Skeletal muscle satellite cell (primary cell): ENCODE measurements at regions not wholly inside any gene's neighbourhood (a gene's known extent, or its start where the extent isn't known, plus 50 kb on each side); places are given as distances from the start of the nearest gene placed in this dataset.

ENCODE experiments used
- H3K27me3 ChIP-seq: 2 replicates; pipeline ENCODE4 v1.7.0; 2013; ENCODE audit warnings: low read length; ENCODE audit not compliant: control insufficient read depth, insufficient read depth
- H3K36me3 ChIP-seq: 2 replicates; pipeline ENCODE4 v1.7.0; 2013; ENCODE audit warnings: mild to moderate bottlenecking, control low read depth, low read length; ENCODE audit not compliant: insufficient read depth
- H3K4me1 ChIP-seq: 2 replicates; pipeline ENCODE4 v1.7.0; 2013; ENCODE audit warnings: low read length; ENCODE audit not compliant: control insufficient read depth, insufficient read depth
- H3K4me2 ChIP-seq: 2 replicates; pipeline ENCODE4 v1.7.0; 2013; ENCODE audit warnings: mild to moderate bottlenecking, low read length
- H3K4me3 ChIP-seq: 2 replicates; pipeline ENCODE4 v1.7.0; 2013; ENCODE audit warnings: low read length
- H3K9ac ChIP-seq: 2 replicates; pipeline ENCODE4 v1.7.0; 2013; ENCODE audit warnings: mild to moderate bottlenecking, low read depth, low read length, moderate library complexity
- H3K9me3 ChIP-seq: replicated peaks from 2 replicates; pipeline ENCODE4 v1.7.0; 2013; ENCODE audit warnings: mild to moderate bottlenecking, control low read depth, low read length

GRCh38 chr14:85996551-85996950 lies 466.6 kb downstream of the FLRT2 start:
- no peaks in the 10 kb centered on the region for H3K27me3 ChIP-seq
- no peaks in the 10 kb centered on the region for H3K36me3 ChIP-seq
- no peak overlapping the region for H3K4me3 ChIP-seq
- H3K4me2 ChIP-seq = no peak overlapping the region
- H3K9me3 ChIP-seq = no peaks in the 10 kb centered on the region
- no peaks in the 10 kb centered on the region for H3K4me1 ChIP-seq
- H3K9ac ChIP-seq = no peak overlapping the region

- H3K4me1 ChIP-seq = no peaks in the 10 kb centered on the region
- no peak overlapping the region for H3K9ac ChIP-seq
- no peaks in the 10 kb centered on the region for H3K36me3 ChIP-seq
- H3K4me3 ChIP-seq = no peak overlapping the region
- no peak overlapping the region for H3K4me2 ChIP-seq
- H3K27me3 ChIP-seq = no peaks in the 10 kb centered on the region
- peaks cover 4% of the 10 kb centered on the region for H3K9me3 ChIP-seq
Measured at GRCh38 chr14:85991156-85991555, 461.2 kb downstream of the FLRT2 start.

- Histone ChIP-seq H3K4me1 (no peaks in the 10 kb centered on the region), H3K9ac (no peak overlapping the region), H3K4me3 (no peak overlapping the region), H3K4me2 (no peak overlapping the region), H3K27me3 (no peaks in the 10 kb centered on the region), H3K9me3 (peaks cover 4% of the 10 kb centered on the region), H3K36me3 (no peaks in the 10 kb centered on the region)
Measured at GRCh38 chr14:85987907-85988306, 458.0 kb downstream of the FLRT2 start.

- H3K27me3 ChIP-seq = no peaks in the 10 kb centered on the region
- H3K9ac ChIP-seq = no peak overlapping the region
- no peak overlapping the region for H3K4me2 ChIP-seq
- H3K36me3 ChIP-seq = no peaks in the 10 kb centered on the region
- no peaks in the 10 kb centered on the region for H3K4me1 ChIP-seq
- H3K9me3 ChIP-seq = peaks cover 4% of the 10 kb centered on the region
- H3K4me3 ChIP-seq = no peak overlapping the region
Measured at GRCh38 chr14:85987292-85987691, 457.3 kb downstream of the FLRT2 start.

- Histone ChIP-seq H3K9ac (no peak overlapping the region), H3K27me3 (no peaks in the 10 kb centered on the region), H3K4me3 (no peak overlapping the region), H3K9me3 (no peaks in the 10 kb centered on the region), H3K4me1 (no peaks in the 10 kb centered on the region), H3K4me2 (no peak overlapping the region), H3K36me3 (no peaks in the 10 kb centered on the region)
Measured at GRCh38 chr14:85978582-85979250, 448.8 kb downstream of the FLRT2 start.

GRCh38 chr14:85974602-85975001 lies 444.7 kb downstream of the FLRT2 start:
- no peaks in the 10 kb centered on the region for H3K36me3 ChIP-seq
- no peaks in the 10 kb centered on the region for H3K4me1 ChIP-seq
- H3K4me3 ChIP-seq = no peak overlapping the region
- H3K27me3 ChIP-seq = no peaks in the 10 kb centered on the region
- H3K4me2 ChIP-seq = no peak overlapping the region
- no peak overlapping the region for H3K9ac ChIP-seq
- H3K9me3 ChIP-seq = no peaks in the 10 kb centered on the region

- Histone ChIP-seq H3K4me2 (no peak overlapping the region), H3K9ac (no peak overlapping the region), H3K4me1 (no peaks in the 10 kb centered on the region), H3K4me3 (no peak overlapping the region), H3K9me3 (no peaks in the 10 kb centered on the region), H3K27me3 (no peaks in the 10 kb centered on the region), H3K36me3 (no peaks in the 10 kb centered on the region)
Measured at GRCh38 chr14:85963486-85963885, 433.5 kb downstream of the FLRT2 start.

GRCh38 chr14:85960756-85961155 lies 430.8 kb downstream of the FLRT2 start:
- no peak overlapping the region for H3K9ac ChIP-seq
- no peaks in the 10 kb centered on the region for H3K4me1 ChIP-seq
- no peak overlapping the region for H3K4me2 ChIP-seq
- no peak overlapping the region for H3K4me3 ChIP-seq
- no peaks in the 10 kb centered on the region for H3K36me3 ChIP-seq
- H3K9me3 ChIP-seq = no peaks in the 10 kb centered on the region
- no peaks in the 10 kb centered on the region for H3K27me3 ChIP-seq

GRCh38 chr14:85959063-85959462 lies 429.1 kb downstream of the FLRT2 start:
- H3K27me3 ChIP-seq = no peaks in the 10 kb centered on the region
- no peaks in the 10 kb centered on the region for H3K9me3 ChIP-seq
- H3K4me3 ChIP-seq = no peak overlapping the region
- H3K36me3 ChIP-seq = no peaks in the 10 kb centered on the region
- no peaks in the 10 kb centered on the region for H3K4me1 ChIP-seq
- H3K4me2 ChIP-seq = no peak overlapping the region
- H3K9ac ChIP-seq = no peak overlapping the region

GRCh38 chr14:85958069-85958468 lies 428.1 kb downstream of the FLRT2 start:
- Histone ChIP-seq H3K36me3 (no peaks in the 10 kb centered on the region), H3K4me3 (no peak overlapping the region), H3K9ac (no peak overlapping the region), H3K9me3 (no peaks in the 10 kb centered on the region), H3K4me2 (no peak overlapping the region), H3K27me3 (no peaks in the 10 kb centered on the region), H3K4me1 (no peaks in the 10 kb centered on the region)

- no peaks in the 10 kb centered on the region for H3K4me1 ChIP-seq
- H3K27me3 ChIP-seq = no peaks in the 10 kb centered on the region
- no peak overlapping the region for H3K9ac ChIP-seq
- no peaks in the 10 kb centered on the region for H3K36me3 ChIP-seq
- no peaks in the 10 kb centered on the region for H3K9me3 ChIP-seq
- H3K4me2 ChIP-seq = no peak overlapping the region
- no peak overlapping the region for H3K4me3 ChIP-seq
Measured at GRCh38 chr14:85953265-85953664, 423.3 kb downstream of the FLRT2 start.

GRCh38 chr14:85948153-85948552 lies 418.2 kb downstream of the FLRT2 start:
- no peaks in the 10 kb centered on the region for H3K9me3 ChIP-seq
- no peak overlapping the region for H3K4me3 ChIP-seq
- H3K9ac ChIP-seq = no peak overlapping the region
- H3K36me3 ChIP-seq = no peaks in the 10 kb centered on the region
- no peaks in the 10 kb centered on the region for H3K27me3 ChIP-seq
- H3K4me1 ChIP-seq = no peaks in the 10 kb centered on the region
- H3K4me2 ChIP-seq = no peak overlapping the region
